Spleen (tissue), 11 donors: ENCODE measurements at regions not wholly inside any gene's neighbourhood (a gene's known extent, or its start where the extent isn't known, plus 50 kb on each side); places are given as distances from the start of the nearest gene placed in this dataset.

Source experiments
- DNase-seq: peaks from one replicate; pipeline ENCODE4 v3.0.0-alpha.2; 2020
- H3K27ac ChIP-seq, 8 donors: fragments of 200-600 bp; sonication (generic) in 7 of 8; 1 replicate in 4 of 8; 2 replicates in 4 of 8; pipeline versions ENCODE4 v1.5.0 to v1.8.0; 2016 to 2021; ENCODE audit warnings: inconsistent platforms in 4 of 8, mild to moderate bottlenecking in 4 of 8, moderate library complexity in 1 of 8
- H3K27me3 ChIP-seq, 7 donors: fragments of 200-600 bp; sonication (generic) in 6 of 7; replicated peaks in 1 of 7; 1 replicate in 4 of 7; 2 replicates in 3 of 7; pipeline versions ENCODE4 v1.5.0 to v1.8.0; 2016 to 2021; ENCODE audit warnings: inconsistent platforms in 3 of 7, mild to moderate bottlenecking in 1 of 7
- H3K36me3 ChIP-seq, 6 donors: fragments of 200-600 bp; sonication (generic) in 5 of 6; 1 replicate in 4 of 6; 2 replicates in 2 of 6; pipeline versions ENCODE4 v1.5.0 to v1.8.0; 2016 to 2021; ENCODE audit warnings: inconsistent platforms in 2 of 6
- H3K4me1 ChIP-seq, 6 donors: fragments of 200-600 bp; sonication (generic) in 5 of 6; 1 replicate in 3 of 6; 2 replicates in 3 of 6; pipeline versions ENCODE4 v1.5.0 to v1.8.0; 2016 to 2021; ENCODE audit warnings: inconsistent platforms in 3 of 6
- H3K4me3 ChIP-seq, 8 donors: fragments of 200-600 bp; sonication (generic) in 7 of 8; 1 replicate in 4 of 8; 2 replicates in 4 of 8; pipeline versions ENCODE4 v1.5.0 to v1.8.0; 2016 to 2021; ENCODE audit warnings: inconsistent platforms in 4 of 8, mild to moderate bottlenecking in 4 of 8, moderate library complexity in 2 of 8
- H3K9me3 ChIP-seq, 8 donors: fragments of 200-600 bp; sonication (generic) in 7 of 8; 1 replicate in 4 of 8; 2 replicates in 4 of 8; pipeline versions ENCODE4 v1.5.0 to v1.8.0; 2016 to 2021; ENCODE audit warnings: inconsistent platforms in 4 of 8
- POLR2A ChIP-seq, 3 donors: fragments of 450-650 bp; IDR thresholded peaks; one replicate each; pipeline ENCODE4 v1.5.1; 2017; ENCODE audit warnings: antibody characterized with exemption in 3 of 3, mild to moderate bottlenecking in 1 of 3
- POLR2AphosphoS5 ChIP-seq, 3 donors: sonication (generic); formaldehyde crosslinking; IDR thresholded peaks; one replicate each; pipeline ENCODE4 v1.5.1; 2017; ENCODE audit warnings: antibody characterized with exemption in 3 of 3
- WGBS, 5 donors: extraction: QIAGEN DNeasy Blood & Tissue Kit in 3 of 5; methylation state at CpG; one replicate each; pipeline versions ENCODE4 v1.1.5 to v1.1.7; 2013 to 2018; 5-methylcytosine and 5-hydroxymethylcytosine counted together
- intact Hi-C: fragments of 100-400 bp; cut with DNase I; formaldehyde crosslinking; loops from one replicate; pipeline ENCODE4 v1.15.0; 2023; ENCODE audit warnings: low total_unique reads
- TF ChIP-seq, protein P1 (sequence below), 11 experiments: fragments of 200-600 bp in 7 of 11; fragments of 450-650 bp in 4 of 11; sonication (generic) in 4 of 11; IDR thresholded peaks in 8 of 11; conservative IDR thresholded peaks in 3 of 11; 1 replicate in 7 of 11; 2 replicates in 4 of 11; pipeline versions ENCODE4 v1.4.0 to v1.8.0; 2016 to 2021; ENCODE audit warnings: antibody characterized with exemption in 11 of 11, inconsistent platforms in 4 of 11, mild to moderate bottlenecking in 1 of 11
- donor health status: healthy with polysubstance abuse.
- donor health status: DM: no; HTN: no; CAD: no; lungs with moderate emphysema.
- donor health status: DM: no; HTN: no; CAD: no.
- donor health status: Bipolar disorder and iron deficiency.
- donor health status: healthy.
- donor health status: DM: no; HTN: no; CAD: no.
- donor health status: DM: yes; HTN: yes; CAD: no.

DNA sequence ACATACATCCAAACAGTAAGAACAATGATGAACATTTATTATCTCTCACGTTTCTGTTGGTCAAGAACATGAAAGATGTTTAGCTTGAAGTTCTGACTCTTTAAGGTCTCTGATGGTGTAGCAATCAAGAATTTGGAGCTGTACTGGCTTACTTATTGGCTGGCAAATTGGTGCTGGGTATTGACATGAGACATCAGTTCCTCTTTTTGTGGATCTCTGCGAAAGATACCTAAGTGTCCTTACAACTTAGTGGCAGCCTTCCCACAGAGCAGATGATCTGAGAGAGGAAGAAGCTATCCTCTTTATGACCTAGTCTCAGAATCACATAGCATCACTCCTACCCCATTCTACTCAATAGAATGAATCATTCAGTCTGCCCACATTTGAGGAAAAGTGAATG is 309.8 kb upstream of the DCBLD2 start:
- Histone ChIP-seq H3K9me3 (peaks cover 0 to 19% (median 2%) of the 10 kb centered on the region in 8 donors), H3K27me3 (no peaks in the 10 kb centered on the region), H3K4me3 (no peak overlapping the region), H3K27ac (no peak overlapping the region), H3K36me3 (no peaks in the 10 kb centered on the region), H3K4me1 (no peaks in the 10 kb centered on the region)
- no peak for DNase-seq
- no peak for TF ChIP-seq POLR2AphosphoS5 (IDR thresholded peaks at IDR 0.05)
- TF ChIP-seq, protein P1, sequence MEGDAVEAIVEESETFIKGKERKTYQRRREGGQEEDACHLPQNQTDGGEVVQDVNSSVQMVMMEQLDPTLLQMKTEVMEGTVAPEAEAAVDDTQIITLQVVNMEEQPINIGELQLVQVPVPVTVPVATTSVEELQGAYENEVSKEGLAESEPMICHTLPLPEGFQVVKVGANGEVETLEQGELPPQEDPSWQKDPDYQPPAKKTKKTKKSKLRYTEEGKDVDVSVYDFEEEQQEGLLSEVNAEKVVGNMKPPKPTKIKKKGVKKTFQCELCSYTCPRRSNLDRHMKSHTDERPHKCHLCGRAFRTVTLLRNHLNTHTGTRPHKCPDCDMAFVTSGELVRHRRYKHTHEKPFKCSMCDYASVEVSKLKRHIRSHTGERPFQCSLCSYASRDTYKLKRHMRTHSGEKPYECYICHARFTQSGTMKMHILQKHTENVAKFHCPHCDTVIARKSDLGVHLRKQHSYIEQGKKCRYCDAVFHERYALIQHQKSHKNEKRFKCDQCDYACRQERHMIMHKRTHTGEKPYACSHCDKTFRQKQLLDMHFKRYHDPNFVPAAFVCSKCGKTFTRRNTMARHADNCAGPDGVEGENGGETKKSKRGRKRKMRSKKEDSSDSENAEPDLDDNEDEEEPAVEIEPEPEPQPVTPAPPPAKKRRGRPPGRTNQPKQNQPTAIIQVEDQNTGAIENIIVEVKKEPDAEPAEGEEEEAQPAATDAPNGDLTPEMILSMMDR (IDR thresholded peaks at IDR 0.05 in 8 of 11, conservative IDR thresholded peaks at IDR 0.05 in 3 of 11): no peak
- no peak for TF ChIP-seq POLR2A (IDR thresholded peaks at IDR 0.05)
- intact Hi-C loops: no loop called here
- 68 to 86% (median 77%) methylated on average over 2 of the region's 2 CpGs for WGBS, 5 donors

DNA sequence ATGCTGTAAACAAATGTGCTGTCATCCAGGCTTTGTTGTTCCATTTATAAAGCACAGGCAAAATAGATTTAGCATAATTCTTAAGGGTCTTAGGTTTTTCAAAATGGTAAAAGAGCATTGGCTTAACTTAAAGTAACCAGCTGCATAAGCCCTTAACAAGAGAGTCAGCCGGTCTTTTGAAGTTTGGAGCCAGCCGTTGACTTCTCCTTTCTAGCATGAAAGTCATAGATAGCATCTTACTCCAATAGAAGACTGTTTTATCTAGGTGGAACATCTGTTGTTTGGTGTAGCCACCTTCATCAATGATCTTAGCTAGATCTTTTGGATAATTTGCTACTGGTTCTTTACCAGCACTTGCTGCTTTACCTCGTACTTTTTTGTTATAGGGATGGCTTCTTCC is 297.5 kb upstream of the DCBLD2 start:
- no peaks in the 10 kb centered on the region for H3K4me1 ChIP-seq
- peaks cover 0 to 4% (median 0%) of the 10 kb centered on the region in 8 donors for H3K9me3 ChIP-seq
- H3K36me3 ChIP-seq: no peaks in the 10 kb centered on the region
- no peaks in the 10 kb centered on the region for H3K27me3 ChIP-seq
- H3K27ac ChIP-seq: no peak overlapping the region
- intact Hi-C loops: no loop called here
- WGBS, 5 donors: 40 to 50% (median 46%) methylated on average over 3 of the region's 3 CpGs
- no peak for DNase-seq
- TF ChIP-seq POLR2AphosphoS5 (IDR thresholded peaks at IDR 0.05): no peak
- TF ChIP-seq POLR2A (IDR thresholded peaks at IDR 0.05): no peak
- TF ChIP-seq, protein P1 (IDR thresholded peaks at IDR 0.05 in 8 of 11, conservative IDR thresholded peaks at IDR 0.05 in 3 of 11): no peak
- H3K4me3 ChIP-seq: no peak overlapping the region

DNA sequence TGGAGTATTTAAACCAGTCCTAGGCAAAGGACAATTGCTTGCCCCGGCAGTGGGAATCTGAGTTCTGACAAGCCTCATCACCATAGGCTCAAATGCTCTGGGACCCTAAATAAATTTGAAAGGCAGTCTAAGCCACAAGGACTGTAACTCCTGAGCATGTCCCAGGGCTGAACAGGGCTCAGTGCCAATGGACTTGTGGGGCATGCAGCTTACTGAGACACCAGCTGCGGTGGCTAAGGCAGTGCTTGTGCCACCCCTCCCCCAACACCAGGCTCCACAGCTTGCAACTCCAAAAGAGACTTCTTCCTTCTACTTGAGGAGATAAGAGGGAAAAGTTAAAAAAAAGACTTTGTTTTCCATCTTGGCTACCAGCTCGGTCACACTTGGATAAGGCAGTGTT is 289.7 kb upstream of the DCBLD2 start:
- no peaks in the 10 kb centered on the region for H3K27me3 ChIP-seq
- H3K4me3 ChIP-seq: no peak overlapping the region
- peaks cover 0 to 8% (median 0%) of the 10 kb centered on the region in 8 donors for H3K9me3 ChIP-seq
- H3K4me1 ChIP-seq: no peaks in the 10 kb centered on the region
- no peaks in the 10 kb centered on the region for H3K36me3 ChIP-seq
- 63 to 92% (median 78%) methylated on average over 3 of the region's 3 CpGs for WGBS, 5 donors
- intact Hi-C loops: no loop called here
- no peak overlapping the region for H3K27ac ChIP-seq
- DNase-seq: no peak
- TF ChIP-seq POLR2A (IDR thresholded peaks at IDR 0.05) (no peak), POLR2AphosphoS5 (IDR thresholded peaks at IDR 0.05) (no peak)
- TF ChIP-seq, protein P1 (IDR thresholded peaks at IDR 0.05 in 8 of 11, conservative IDR thresholded peaks at IDR 0.05 in 3 of 11): no peak

DNA sequence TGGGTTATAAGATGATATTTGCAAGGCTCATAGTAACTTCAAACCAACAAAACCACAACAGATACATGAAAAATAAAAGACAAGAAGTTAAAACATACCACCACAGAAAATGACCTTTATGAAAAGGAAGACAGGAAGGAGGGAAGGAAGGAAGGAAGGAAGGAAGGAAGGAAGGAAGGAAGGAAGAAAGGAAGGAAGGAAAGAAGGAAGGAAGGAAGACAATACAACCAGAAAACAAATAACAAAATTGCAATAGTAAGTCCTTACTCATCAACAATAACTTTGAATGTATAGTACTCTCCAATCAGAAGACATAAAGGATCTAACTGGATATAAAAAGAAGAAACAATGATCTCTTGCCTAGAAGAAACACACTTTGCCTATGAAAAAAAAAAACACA is 287.4 kb upstream of the DCBLD2 start:
- peaks cover 0 to 8% (median 0%) of the 10 kb centered on the region in 8 donors for H3K9me3 ChIP-seq
- H3K4me1 ChIP-seq: no peaks in the 10 kb centered on the region
- H3K4me3 ChIP-seq: no peak overlapping the region
- no peak for DNase-seq
- H3K27ac ChIP-seq: no peak overlapping the region
- H3K27me3 ChIP-seq: no peaks in the 10 kb centered on the region
- intact Hi-C loops: no loop called here
- H3K36me3 ChIP-seq: no peaks in the 10 kb centered on the region
- TF ChIP-seq, protein P1 (IDR thresholded peaks at IDR 0.05 in 8 of 11, conservative IDR thresholded peaks at IDR 0.05 in 3 of 11): no peak
